H1 (cell line): ENCODE measurements at regions not wholly inside any gene's neighbourhood (a gene's known extent, or its start where the extent isn't known, plus 50 kb on each side); places are given as distances from the start of the nearest gene placed in this dataset.

Experiments used
- CTCF ChIA-PET: fragments of 300-600 bp; sonication (Branson Sonifier 250); formaldehyde crosslinking; loops from one replicate; lab custom pipeline; 2021; ENCODE audit not compliant: partially characterized antibody; lab: Charles Lee
- POLR2A ChIA-PET: fragments of 300-600 bp; sonication (Branson Sonifier 250); formaldehyde crosslinking; loops from one replicate; lab custom pipeline; 2021; ENCODE audit warnings: inconsistent platforms; ENCODE audit not compliant: partially characterized antibody; lab: Charles Lee
- DNase-seq, 2 experiments: peaks; one replicate each; pipeline versions ENCODE4 v3.0.0 to v3.0.0-alpha.2; 2010 to 2022; ENCODE audit warnings: low spot score in 2 of 2, low read depth in 1 of 2, mixed read lengths in 1 of 2
- FAIRE-seq: peaks from 2 replicates; lab custom pipeline; 2011; peaks lifted over from hg19 to GRCh38; lab: Jason Lieb, UNC
- H2AFZ ChIP-seq: 2 replicates; pipeline ENCODE4 v1.8.1; 2012; ENCODE audit warnings: low read length, inconsistent platforms
- H2AK5ac ChIP-seq: 2 replicates; pipeline ENCODE4 v1.6.1; 2013; ENCODE audit warnings: low read depth, low read length
- H2BK120ac ChIP-seq: replicated peaks from 2 replicates; pipeline ENCODE3; 2013; ENCODE audit warnings: low read depth, low read length, inconsistent platforms
- H2BK12ac ChIP-seq: 2 replicates; pipeline ENCODE4 v1.6.1; 2013; ENCODE audit warnings: low read depth, low read length
- H2BK15ac ChIP-seq: 2 replicates; pipeline ENCODE4 v1.6.1; 2013; ENCODE audit warnings: low read length
- H2BK20ac ChIP-seq: 2 replicates; pipeline ENCODE4 v1.6.1; 2013; ENCODE audit warnings: low read length
- H2BK5ac ChIP-seq: 2 replicates; pipeline ENCODE4 v1.6.1; 2013; ENCODE audit warnings: low read depth, low read length
- H3K14ac ChIP-seq: 2 replicates; pipeline ENCODE4 v1.6.1; 2013; ENCODE audit warnings: inconsistent platforms; ENCODE audit not compliant: insufficient read length
- H3K18ac ChIP-seq: 2 replicates; pipeline ENCODE4 v1.6.1; 2013; ENCODE audit warnings: low read length; ENCODE audit errors: extremely low read depth
- H3K23ac ChIP-seq: 2 replicates; pipeline ENCODE4 v1.6.1; 2013; ENCODE audit warnings: inconsistent platforms; ENCODE audit not compliant: insufficient read length
- H3K23me2 ChIP-seq: 2 replicates; pipeline ENCODE4 v1.6.1; 2013; ENCODE audit warnings: low read depth, low read length
- H3K27ac ChIP-seq: 2 replicates; pipeline ENCODE4 v1.6.1; 2011; ENCODE audit warnings: low read depth, low read length, inconsistent platforms
- H3K27me3 ChIP-seq, 4 experiments: replicated peaks in 1 of 4; 1 replicate in 1 of 4; 2 replicates in 3 of 4; pipeline versions ENCODE4 v1.6.1 to v1.8.1; 2011 to 2013; ENCODE audit warnings: low read length in 3 of 4, mild to moderate bottlenecking in 3 of 4, inconsistent platforms in 2 of 4, mixed read lengths in 2 of 4, moderate library complexity in 1 of 4; ENCODE audit not compliant: control insufficient read depth in 3 of 4, insufficient read depth in 3 of 4; ENCODE audit errors: extremely low read depth in 1 of 4
- H3K36me3 ChIP-seq, 4 experiments: 2 replicates each; pipeline versions ENCODE4 v1.6.1 to v1.8.1; 2011 to 2013; ENCODE audit warnings: mild to moderate bottlenecking in 4 of 4, low read length in 3 of 4, moderate library complexity in 2 of 4, control low read depth in 1 of 4, inconsistent platforms in 1 of 4; ENCODE audit not compliant: insufficient read depth in 4 of 4, control insufficient read depth in 2 of 4
- H3K4ac ChIP-seq: replicated peaks from 2 replicates; pipeline ENCODE3; 2013; ENCODE audit warnings: low read length, low read depth, mixed read lengths, inconsistent platforms; ENCODE audit not compliant: insufficient read length
- H3K4me1 ChIP-seq, 4 experiments: replicated peaks in 1 of 4; 1 replicate in 1 of 4; 2 replicates in 3 of 4; pipeline versions ENCODE4 v1.6.1 to v1.8.1; 2011 to 2013; ENCODE audit warnings: low read length in 3 of 4, inconsistent platforms in 2 of 4, mixed read lengths in 1 of 4; ENCODE audit not compliant: insufficient read depth in 4 of 4, control insufficient read depth in 3 of 4
- H3K4me2 ChIP-seq, 2 experiments: 2 replicates each; pipeline versions ENCODE4 v1.6.1 to v1.8.1; 2011 to 2013; ENCODE audit warnings: low read depth in 2 of 2, low read length in 2 of 2, control low read depth in 1 of 2, inconsistent platforms in 1 of 2, mild to moderate bottlenecking in 1 of 2; ENCODE audit not compliant: insufficient read depth in 1 of 2
- H3K4me3 ChIP-seq, 4 experiments: fragments of 200-600, 300-600 bp in 1 of 4; sonication (generic), shearing (Covaris generic), sonication (Bioruptor Twin) in 1 of 4; 2 replicates each; pipeline versions ENCODE4 v1.5.1 to v1.8.1; 2011 to 2016; ENCODE audit warnings: low read length in 4 of 4, low read depth in 3 of 4, control low read depth in 2 of 4, inconsistent platforms in 2 of 4, mild to moderate bottlenecking in 2 of 4, mixed read lengths in 1 of 4, moderate library complexity in 1 of 4; ENCODE audit not compliant: insufficient read depth in 2 of 4; ENCODE audit errors: extremely low read depth in 1 of 4
- H3K56ac ChIP-seq: replicated peaks from 2 replicates; pipeline ENCODE3; 2013; ENCODE audit warnings: low read depth, mild to moderate bottlenecking, mixed read lengths, low read length, inconsistent platforms; ENCODE audit not compliant: insufficient read length
- H3K79me1 ChIP-seq: 2 replicates; pipeline ENCODE4 v1.6.1; 2013; ENCODE audit warnings: low read depth, low read length, control low read depth
- H3K79me2 ChIP-seq, 2 experiments: 2 replicates each; pipeline versions ENCODE4 v1.6.1 to v1.8.1; 2012 to 2013; ENCODE audit warnings: low read length in 2 of 2, mild to moderate bottlenecking in 2 of 2, inconsistent platforms in 1 of 2; ENCODE audit not compliant: insufficient read depth in 2 of 2, control insufficient read depth in 1 of 2
- H3K9ac ChIP-seq, 4 experiments: replicated peaks in 1 of 4; 1 replicate in 1 of 4; 2 replicates in 3 of 4; pipeline versions ENCODE4 v1.6.1 to v1.8.1; 2011 to 2013; ENCODE audit warnings: low read depth in 3 of 4, low read length in 3 of 4, control low read depth in 2 of 4, mild to moderate bottlenecking in 2 of 4, moderate library complexity in 2 of 4, inconsistent platforms in 1 of 4; ENCODE audit errors: extremely low read depth in 1 of 4
- H3K9me3 ChIP-seq, 2 experiments: 2 replicates each; pipeline versions ENCODE4 v1.6.1 to v1.8.1; 2012 to 2013; ENCODE audit warnings: mild to moderate bottlenecking in 2 of 2, moderate library complexity in 2 of 2, control low read depth in 1 of 2, inconsistent platforms in 1 of 2, low read depth in 1 of 2, low read length in 1 of 2, mixed read lengths in 1 of 2; ENCODE audit not compliant: insufficient read depth in 2 of 2
- H4K20me1 ChIP-seq, 2 experiments: replicated peaks in 1 of 2; 2 replicates each; pipeline versions ENCODE3 to v1.8.1; 2011 to 2013; ENCODE audit warnings: inconsistent platforms in 2 of 2, low read length in 2 of 2, mild to moderate bottlenecking in 1 of 2; ENCODE audit not compliant: insufficient read depth in 2 of 2, control insufficient read depth in 1 of 2
- H4K5ac ChIP-seq: 2 replicates; pipeline ENCODE4 v1.6.1; 2013; ENCODE audit warnings: low read length, low read depth, mixed read lengths, inconsistent platforms; ENCODE audit not compliant: insufficient read length
- H4K8ac ChIP-seq: 2 replicates; pipeline ENCODE4 v1.8.0; 2013; ENCODE audit warnings: mild to moderate bottlenecking, moderate library complexity, low read length, inconsistent platforms; ENCODE audit not compliant: insufficient read depth; ENCODE audit errors: extremely low read depth
- H4K91ac ChIP-seq: replicated peaks from 2 replicates; pipeline ENCODE3; 2013; ENCODE audit warnings: low read length, mixed read lengths, inconsistent platforms; ENCODE audit not compliant: insufficient read length
- BCL11A ChIP-seq, 2 experiments: IDR thresholded peaks; one replicate each; pipeline ENCODE4 v1.6.1; 2011; ENCODE audit warnings: low read depth in 2 of 2, low read length in 2 of 2, mild to moderate bottlenecking in 2 of 2
- EGR1 ChIP-seq: IDR thresholded peaks from 2 replicates; pipeline ENCODE4 v1.6.1; 2011; ENCODE audit warnings: low read depth, low read length, borderline replicate concordance
- EZH2 ChIP-seq: fragments of 200-600 bp; sonication (generic); IDR thresholded peaks from 2 replicates; pipeline ENCODE4 v1.7.1; 2012; ENCODE audit warnings: low read depth, mild to moderate bottlenecking, moderate library complexity, low read length, inconsistent platforms; ENCODE audit not compliant: severe bottlenecking
- GTF2F1 ChIP-seq: IDR thresholded peaks from 2 replicates; pipeline ENCODE4 v1.6.1; 2012; ENCODE audit warnings: low read depth, low read length, improper control_type of control experiment, borderline replicate concordance
- HDAC6 ChIP-seq: IDR thresholded peaks from one replicate; pipeline ENCODE4 v1.7.1; 2012; ENCODE audit warnings: low read depth, mild to moderate bottlenecking, inconsistent platforms, low read length, moderate library complexity
- JUN ChIP-seq: IDR thresholded peaks from 2 replicates; pipeline ENCODE4 v1.6.1; 2011; ENCODE audit warnings: low read depth, mild to moderate bottlenecking, improper control_type of control experiment, low read length
- KDM1A ChIP-seq: fragments of 200-600, 300-600 bp; sonication (generic); IDR thresholded peaks from 2 replicates; pipeline ENCODE4 v1.7.1; 2016; ENCODE audit warnings: mild to moderate bottlenecking, low read length, borderline replicate concordance
- SP1 ChIP-seq: IDR thresholded peaks from 2 replicates; pipeline ENCODE4 v1.6.1; 2011; ENCODE audit warnings: low read depth, low read length
- SP4 ChIP-seq: IDR thresholded peaks from 2 replicates; pipeline ENCODE4 v1.6.1; 2012; ENCODE audit warnings: low read length, inconsistent platforms
- TAF7 ChIP-seq: optimal IDR thresholded peaks from 2 replicates; pipeline ENCODE3; 2011; ENCODE audit warnings: low read depth, mild to moderate bottlenecking, inconsistent platforms, low read length, moderate library complexity, borderline replicate concordance
- TEAD4 ChIP-seq: IDR thresholded peaks from 2 replicates; pipeline ENCODE4 v1.6.1; 2012; ENCODE audit warnings: low read depth, low read length, inconsistent platforms, mixed read lengths
- WGBS, 2 experiments: shearing (Covaris generic) in 1 of 2; methylation state at CpG; one replicate each; pipeline versions ENCODE4 v1.1.6 to v1.1.7; 2013 to 2015; ENCODE audit warnings: low lambda C conversion rate in 2 of 2, mixed read lengths in 2 of 2, inconsistent platforms in 1 of 2, low coverage in 1 of 2, missing lambda C conversion rate in 1 of 2; ENCODE audit not compliant: insufficient replicate concordance in 2 of 2, insufficient coverage in 1 of 2, insufficient read length in 1 of 2; ENCODE audit errors: extremely low coverage in 1 of 2, missing lambda C conversion rate in 1 of 2; 5-methylcytosine and 5-hydroxymethylcytosine counted together
- TF ChIP-seq, protein P1 (sequence below), 3 experiments: IDR thresholded peaks; 1 replicate in 2 of 3; 2 replicates in 1 of 3; pipeline versions ENCODE4 v1.5.1 to v1.6.1; 2011; ENCODE audit warnings: low read length in 3 of 3, mild to moderate bottlenecking in 3 of 3, inconsistent platforms in 2 of 3, low read depth in 1 of 3, moderate library complexity in 1 of 3; ENCODE audit not compliant: insufficient read depth in 1 of 3; ENCODE audit errors: control extremely low read depth in 1 of 3

DNA sequence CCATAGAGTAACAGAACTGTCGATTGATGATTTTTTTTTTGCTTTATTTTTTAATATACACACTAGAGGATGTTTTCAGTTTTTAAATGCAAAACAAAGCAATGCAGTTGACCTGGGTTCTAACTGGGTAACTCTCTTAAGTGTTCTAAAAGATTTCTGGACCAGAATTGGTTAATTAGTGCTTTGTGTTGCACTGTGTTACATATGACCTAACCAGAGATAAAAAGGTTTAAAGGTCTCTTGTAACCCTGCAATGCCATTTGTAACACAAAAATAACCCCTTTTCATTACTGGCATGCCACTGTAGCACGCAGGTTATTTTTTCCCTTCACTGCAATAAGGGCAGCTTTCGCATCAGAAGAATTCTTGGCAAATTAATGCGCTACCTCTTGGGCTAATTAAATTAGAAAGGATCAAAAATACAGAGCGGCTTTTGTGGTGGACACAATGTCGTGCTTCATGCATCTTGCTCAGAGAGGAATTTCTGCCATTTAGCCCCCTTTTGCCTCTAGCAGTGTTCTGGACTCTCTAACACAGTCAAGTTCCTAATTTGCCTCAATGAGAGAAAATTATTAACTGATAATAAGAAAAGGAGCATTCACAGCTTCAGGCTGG is 250.8 kb upstream of the ZEB2 start:
- H3K9me3 ChIP-seq = no peaks in the 10 kb centered on the region
- DNase-seq (no peak), FAIRE-seq (no peak)
- no peak overlapping the region for H2AK5ac ChIP-seq
- no peak overlapping the region for H4K8ac ChIP-seq
- H3K18ac ChIP-seq = no peak overlapping the region
- no peak overlapping the region for H3K9ac ChIP-seq
- H3K79me1 ChIP-seq = no peaks in the 10 kb centered on the region
- no peak overlapping the region for H2BK20ac ChIP-seq
- no peaks in the 10 kb centered on the region for H3K27me3 ChIP-seq
- no peak overlapping the region for H4K5ac ChIP-seq
- H2AFZ ChIP-seq = no peak overlapping the region
- H3K56ac ChIP-seq = no peak overlapping the region
- no peak overlapping the region for H3K4me2 ChIP-seq
- H2BK12ac ChIP-seq = no peak overlapping the region
- POLR2A ChIA-PET = no interaction called here
- 87% methylated on average over 6 of the region's 6 CpGs; no CpG with 5 or more reads in 1 of the 2 experiments for WGBS, 2 experiments
- no peak overlapping the region for H3K4ac ChIP-seq
- no peak overlapping the region for H3K4me3 ChIP-seq
- H3K4me1 ChIP-seq = no peaks in the 10 kb centered on the region
- no peak overlapping the region for H2BK5ac ChIP-seq
- no peak overlapping the region for H3K14ac ChIP-seq
- no peak overlapping the region for H4K91ac ChIP-seq
- no peak overlapping the region for H3K23ac ChIP-seq
- H3K27ac ChIP-seq = no peak overlapping the region
- no peaks in the 10 kb centered on the region for H3K36me3 ChIP-seq
- no peaks in the 10 kb centered on the region for H3K23me2 ChIP-seq
- no peak overlapping the region for H2BK120ac ChIP-seq
- H4K20me1 ChIP-seq = no peaks in the 10 kb centered on the region
- CTCF ChIA-PET = interaction anchor here (0.7 kb wide), 1 partner anchor 11 kb away, joined by 3 read pairs; no protein-coding TSS in a partner anchor
- H2BK15ac ChIP-seq = no peak overlapping the region
- H3K79me2 ChIP-seq = no peaks in the 10 kb centered on the region
- TF ChIP-seq KDM1A (no peak), SP1 (no peak), GTF2F1 (no peak), TAF7 (no peak), HDAC6 (no peak), TEAD4 (no peak), EZH2 (no peak), BCL11A (IDR thresholded peaks at IDR 0.05; ENCODE audit: low read depth in 2 of 2, low read length in 2 of 2) (no peak), JUN (no peak), SP4 (no peak), EGR1 (no peak)
- TF ChIP-seq, protein P1, sequence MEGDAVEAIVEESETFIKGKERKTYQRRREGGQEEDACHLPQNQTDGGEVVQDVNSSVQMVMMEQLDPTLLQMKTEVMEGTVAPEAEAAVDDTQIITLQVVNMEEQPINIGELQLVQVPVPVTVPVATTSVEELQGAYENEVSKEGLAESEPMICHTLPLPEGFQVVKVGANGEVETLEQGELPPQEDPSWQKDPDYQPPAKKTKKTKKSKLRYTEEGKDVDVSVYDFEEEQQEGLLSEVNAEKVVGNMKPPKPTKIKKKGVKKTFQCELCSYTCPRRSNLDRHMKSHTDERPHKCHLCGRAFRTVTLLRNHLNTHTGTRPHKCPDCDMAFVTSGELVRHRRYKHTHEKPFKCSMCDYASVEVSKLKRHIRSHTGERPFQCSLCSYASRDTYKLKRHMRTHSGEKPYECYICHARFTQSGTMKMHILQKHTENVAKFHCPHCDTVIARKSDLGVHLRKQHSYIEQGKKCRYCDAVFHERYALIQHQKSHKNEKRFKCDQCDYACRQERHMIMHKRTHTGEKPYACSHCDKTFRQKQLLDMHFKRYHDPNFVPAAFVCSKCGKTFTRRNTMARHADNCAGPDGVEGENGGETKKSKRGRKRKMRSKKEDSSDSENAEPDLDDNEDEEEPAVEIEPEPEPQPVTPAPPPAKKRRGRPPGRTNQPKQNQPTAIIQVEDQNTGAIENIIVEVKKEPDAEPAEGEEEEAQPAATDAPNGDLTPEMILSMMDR (IDR thresholded peaks at IDR 0.05; ENCODE audit: control extremely low read depth in 1 of 3, insufficient read depth in 1 of 3, low read depth in 1 of 3, low read length in 3 of 3) = no peak
